ENCODE measurements at regions not wholly inside any gene's neighbourhood (a gene's known extent, or its start where the extent isn't known, plus 50 kb on each side); places are given as distances from the start of the nearest gene placed in this dataset.

GRCh38 chr2:18467749-18468360 lies 92.6 kb downstream of the RDH14 start:
- no peak for DNase-seq (ENCODE audit: low read depth in 2 of 2)

GRCh38 chr2:18465979-18466378 lies 94.5 kb downstream of the RDH14 start:
- DNase-seq (ENCODE audit: low read depth in 2 of 2), result no peak

GRCh38 chr2:18464913-18465312 lies 95.5 kb downstream of the RDH14 start:
- no peak for DNase-seq (ENCODE audit: low read depth in 2 of 2)

GRCh38 chr2:18456026-18456425 lies 104.4 kb downstream of the RDH14 start:
- DNase-seq (ENCODE audit: low read depth in 2 of 2), result no peak

GRCh38 chr2:18455236-18455862 lies 105.1 kb downstream of the RDH14 start:
- DNase-seq (ENCODE audit: low read depth in 2 of 2), result no peak

- DNase-seq (ENCODE audit: low read depth in 2 of 2), result no peak
Observed at GRCh38 chr2:18454692-18455235, 105.7 kb downstream of the RDH14 start.

- DNase-seq (ENCODE audit: low read depth in 2 of 2), result no peak
Observed at GRCh38 chr2:18446715-18447114, 113.7 kb downstream of the RDH14 start.

GRCh38 chr2:18445433-18446320 lies 114.8 kb downstream of the RDH14 start:
- DNase-seq (ENCODE audit: low read depth in 2 of 2), result no peak

GRCh38 chr2:18444806-18445205 lies 115.6 kb downstream of the RDH14 start:
- no peak for DNase-seq (ENCODE audit: low read depth in 2 of 2)

- DNase-seq (ENCODE audit: low read depth in 2 of 2), result no peak
Observed at GRCh38 chr2:18441583-18441982, 118.9 kb downstream of the RDH14 start.

GRCh38 chr2:18440777-18441176 lies 119.7 kb downstream of the RDH14 start:
- no peak for DNase-seq (ENCODE audit: low read depth in 2 of 2)

GRCh38 chr2:18440141-18440661 lies 120.3 kb downstream of the RDH14 start:
- no peak for DNase-seq (ENCODE audit: low read depth in 2 of 2)

GRCh38 chr2:18439716-18440115 lies 120.7 kb downstream of the RDH14 start:
- no peak for DNase-seq (ENCODE audit: low read depth in 2 of 2)

- no peak for DNase-seq (ENCODE audit: low read depth in 2 of 2)
Observed at GRCh38 chr2:18437909-18438308, 122.5 kb downstream of the RDH14 start.

- peak in 1 of 2 donors; percentile 27 for DNase-seq (ENCODE audit: low read depth in 2 of 2)
Observed at GRCh38 chr2:18436503-18437005, 123.9 kb downstream of the RDH14 start.

GRCh38 chr2:18435426-18436037 lies 124.9 kb downstream of the RDH14 start:
- DNase-seq (ENCODE audit: low read depth in 2 of 2), result peak; percentile 60 to 71

- no peak for DNase-seq (ENCODE audit: low read depth in 2 of 2)
Observed at GRCh38 chr2:18433872-18434271, 126.6 kb downstream of the RDH14 start.

GRCh38 chr2:18432999-18433398 lies 127.5 kb downstream of the RDH14 start:
- no peak for DNase-seq (ENCODE audit: low read depth in 2 of 2)

GRCh38 chr2:18430996-18431748 lies 129.3 kb downstream of the RDH14 start:
- no peak for DNase-seq (ENCODE audit: low read depth in 2 of 2)

GRCh38 chr2:18428516-18428915 lies 131.9 kb downstream of the RDH14 start:
- no peak for DNase-seq (ENCODE audit: low read depth in 2 of 2)

GRCh38 chr2:18427762-18428161 lies 132.7 kb downstream of the RDH14 start:
- DNase-seq (ENCODE audit: low read depth in 2 of 2), result no peak

All from dermis microvascular lymphatic vessel endothelial cell (primary cell).